ENCODE measurements at regions not wholly inside any gene's neighbourhood (a gene's known extent, or its start where the extent isn't known, plus 50 kb on each side); places are given as distances from the start of the nearest gene placed in this dataset.

DNA sequence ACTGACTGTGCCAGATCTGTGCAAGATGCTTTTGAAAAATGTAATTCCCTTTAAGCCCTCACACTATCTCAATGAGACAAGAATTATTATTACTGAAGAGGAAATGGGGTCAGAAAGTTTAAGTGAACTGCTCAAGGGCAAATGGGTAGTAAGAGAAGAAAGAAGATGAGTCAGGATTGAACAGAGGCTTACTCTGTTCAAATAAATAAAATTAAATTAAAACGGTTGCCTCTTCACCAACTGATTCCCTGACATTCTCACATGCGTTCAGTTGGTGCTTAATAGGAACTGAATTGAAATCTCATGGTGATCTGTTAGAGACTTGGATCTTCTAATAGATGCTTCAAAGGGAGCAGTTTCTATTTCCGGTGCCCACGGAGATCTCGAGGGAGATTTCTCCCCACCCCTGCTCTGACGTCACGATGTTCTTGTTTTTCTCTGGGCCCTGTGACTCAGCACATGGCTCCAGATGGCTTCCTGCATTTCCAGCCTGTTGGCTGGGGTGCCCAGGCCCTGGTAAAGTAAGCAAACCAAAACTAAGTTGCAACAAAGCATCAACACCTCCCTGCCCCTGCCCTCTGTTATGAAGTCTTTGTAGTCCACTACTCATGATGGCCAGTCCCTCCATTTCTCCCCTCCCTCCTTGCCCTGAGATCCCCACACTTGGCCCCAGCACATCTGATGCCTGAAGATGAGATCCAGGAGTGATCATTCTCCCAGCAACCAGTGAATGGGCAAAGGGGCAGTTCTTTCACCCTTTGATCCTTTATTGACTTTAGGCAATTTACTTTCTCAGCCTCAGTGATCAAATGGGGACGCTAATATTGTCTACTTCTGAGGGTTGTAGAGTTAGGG is 106.1 kb upstream of the CPEB4 start (continued):
- TF ChIP-seq MYC (IDR thresholded peaks at IDR 0.05; ENCODE audit: low read depth, low read length) = peak; percentile 69
- TF ChIP-seq MYC (CRISPR knock-in tag; IDR thresholded peaks at IDR 0.05; ENCODE audit: borderline replicate concordance, low read depth) = peak; percentile 85
- TF ChIP-seq ZNF57 (CRISPR knock-in tag; IDR thresholded peaks at IDR 0.05) = no peak; the same call in 1 of the 2 replicates
- peak; percentile 75 for TF ChIP-seq BRD4 (IDR thresholded peaks at IDR 0.05)
- no peak for TF ChIP-seq ZNF12 (CRISPR knock-in tag; IDR thresholded peaks at IDR 0.05)
- no peak for TF ChIP-seq NFIC (IDR thresholded peaks at IDR 0.05)
- peak; percentile 29 for TF ChIP-seq ASH1L (IDR thresholded peaks at IDR 0.05; ENCODE audit: borderline replicate concordance, low read depth, partially characterized antibody)
- TF ChIP-seq ZNF197 (CRISPR knock-in tag; IDR thresholded peaks at IDR 0.05; ENCODE audit: low read depth) = no peak; the same call in 1 of the 2 replicates
- no peak for TF ChIP-seq KAT8 (IDR thresholded peaks at IDR 0.05; ENCODE audit: low read depth)
- no peak; a peak in 1 of 4 replicates for TF ChIP-seq ARNT (IDR thresholded peaks at IDR 0.05)
- no peak for TF ChIP-seq ZNF354B (CRISPR knock-in tag; IDR thresholded peaks at IDR 0.05)
- TF ChIP-seq, protein P1, sequence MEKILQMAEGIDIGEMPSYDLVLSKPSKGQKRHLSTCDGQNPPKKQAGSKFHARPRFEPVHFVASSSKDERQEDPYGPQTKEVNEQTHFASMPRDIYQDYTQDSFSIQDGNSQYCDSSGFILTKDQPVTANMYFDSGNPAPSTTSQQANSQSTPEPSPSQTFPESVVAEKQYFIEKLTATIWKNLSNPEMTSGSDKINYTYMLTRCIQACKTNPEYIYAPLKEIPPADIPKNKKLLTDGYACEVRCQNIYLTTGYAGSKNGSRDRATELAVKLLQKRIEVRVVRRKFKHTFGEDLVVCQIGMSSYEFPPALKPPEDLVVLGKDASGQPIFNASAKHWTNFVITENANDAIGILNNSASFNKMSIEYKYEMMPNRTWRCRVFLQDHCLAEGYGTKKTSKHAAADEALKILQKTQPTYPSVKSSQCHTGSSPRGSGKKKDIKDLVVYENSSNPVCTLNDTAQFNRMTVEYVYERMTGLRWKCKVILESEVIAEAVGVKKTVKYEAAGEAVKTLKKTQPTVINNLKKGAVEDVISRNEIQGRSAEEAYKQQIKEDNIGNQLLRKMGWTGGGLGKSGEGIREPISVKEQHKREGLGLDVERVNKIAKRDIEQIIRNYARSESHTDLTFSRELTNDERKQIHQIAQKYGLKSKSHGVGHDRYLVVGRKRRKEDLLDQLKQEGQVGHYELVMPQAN (IDR thresholded peaks at IDR 0.05; ENCODE audit: borderline replicate concordance) = no peak
- TF ChIP-seq ARHGAP35 (IDR thresholded peaks at IDR 0.05; ENCODE audit: partially characterized antibody) = no peak
- no peak for TF ChIP-seq FIP1L1 (IDR thresholded peaks at IDR 0.05; ENCODE audit: low read depth, low read length, poor library complexity, severe bottlenecking)
- no peak for TF ChIP-seq SIX5 (IDR thresholded peaks at IDR 0.05; ENCODE audit: borderline replicate concordance in 1 of 2, insufficient read depth in 1 of 2, low read depth in 1 of 2, low read length in 2 of 2)
- TF ChIP-seq ZNF785 (CRISPR knock-in tag; IDR thresholded peaks at IDR 0.05) = no peak
- TF ChIP-seq, protein P2, sequence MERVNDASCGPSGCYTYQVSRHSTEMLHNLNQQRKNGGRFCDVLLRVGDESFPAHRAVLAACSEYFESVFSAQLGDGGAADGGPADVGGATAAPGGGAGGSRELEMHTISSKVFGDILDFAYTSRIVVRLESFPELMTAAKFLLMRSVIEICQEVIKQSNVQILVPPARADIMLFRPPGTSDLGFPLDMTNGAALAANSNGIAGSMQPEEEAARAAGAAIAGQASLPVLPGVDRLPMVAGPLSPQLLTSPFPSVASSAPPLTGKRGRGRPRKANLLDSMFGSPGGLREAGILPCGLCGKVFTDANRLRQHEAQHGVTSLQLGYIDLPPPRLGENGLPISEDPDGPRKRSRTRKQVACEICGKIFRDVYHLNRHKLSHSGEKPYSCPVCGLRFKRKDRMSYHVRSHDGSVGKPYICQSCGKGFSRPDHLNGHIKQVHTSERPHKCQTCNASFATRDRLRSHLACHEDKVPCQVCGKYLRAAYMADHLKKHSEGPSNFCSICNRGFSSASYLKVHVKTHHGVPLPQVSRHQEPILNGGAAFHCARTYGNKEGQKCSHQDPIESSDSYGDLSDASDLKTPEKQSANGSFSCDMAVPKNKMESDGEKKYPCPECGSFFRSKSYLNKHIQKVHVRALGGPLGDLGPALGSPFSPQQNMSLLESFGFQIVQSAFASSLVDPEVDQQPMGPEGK (CRISPR knock-in tag; IDR thresholded peaks at IDR 0.05; ENCODE audit: borderline replicate concordance) = 0 out of 2 replicates have a peak, but pooled peaks have one; percentile 44
- TF ChIP-seq, protein P3, sequence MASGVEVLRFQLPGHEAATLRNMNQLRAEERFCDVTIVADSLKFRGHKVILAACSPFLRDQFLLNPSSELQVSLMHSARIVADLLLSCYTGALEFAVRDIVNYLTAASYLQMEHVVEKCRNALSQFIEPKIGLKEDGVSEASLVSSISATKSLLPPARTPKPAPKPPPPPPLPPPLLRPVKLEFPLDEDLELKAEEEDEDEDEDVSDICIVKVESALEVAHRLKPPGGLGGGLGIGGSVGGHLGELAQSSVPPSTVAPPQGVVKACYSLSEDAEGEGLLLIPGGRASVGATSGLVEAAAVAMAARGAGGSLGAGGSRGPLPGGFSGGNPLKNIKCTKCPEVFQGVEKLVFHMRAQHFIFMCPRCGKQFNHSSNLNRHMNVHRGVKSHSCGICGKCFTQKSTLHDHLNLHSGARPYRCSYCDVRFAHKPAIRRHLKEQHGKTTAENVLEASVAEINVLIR (CRISPR knock-in tag; IDR thresholded peaks at IDR 0.05) = peak; percentile 76
- TF ChIP-seq POLR2G (IDR thresholded peaks at IDR 0.05; ENCODE audit: low read depth, low read length) = no peak
- no peak for TF ChIP-seq ZNF444 (CRISPR knock-in tag; IDR thresholded peaks at IDR 0.05)
- no peak for TF ChIP-seq TBP (optimal IDR thresholded peaks at IDR 0.05; ENCODE audit: low read depth, low read length)
- TF ChIP-seq CBFB (CRISPR knock-in tag; IDR thresholded peaks at IDR 0.05) = no peak
- TF ChIP-seq TRIM28 (IDR thresholded peaks at IDR 0.05) = no peak
- TF ChIP-seq ZNF551 (CRISPR knock-in tag; IDR thresholded peaks at IDR 0.05) = no peak
- no peak for TF ChIP-seq SRSF1 (IDR thresholded peaks at IDR 0.05; ENCODE audit: low read depth, low read length)
- TF ChIP-seq KDM2B (CRISPR knock-in tag; IDR thresholded peaks at IDR 0.05) = no peak

Data from K562 (cell line).